ENCODE measurements at regions not wholly inside any gene's neighbourhood (a gene's known extent, or its start where the extent isn't known, plus 50 kb on each side); places are given as distances from the start of the nearest gene placed in this dataset.

GRCh38 chr3:165568907-165569462, 268.2 kb downstream of the BCHE start:
- intact Hi-C loops (cut with DNase I, micrococcal nuclease) = no loop called here
- peaks cover 0 to 6% of the 10 kb centered on the region in 2 experiments for H3K9me3 ChIP-seq (ENCODE audit: control insufficient read depth in 1 of 2, insufficient read depth in 1 of 2, low read length in 2 of 2)

GRCh38 chr3:165555785-165556184, 281.4 kb downstream of the BCHE start:
- H3K36me3 Mint-ChIP-seq (ENCODE audit: low read depth) = no peaks in the 10 kb centered on the region
- Histone ChIP-seq H3K36me3 (ENCODE audit: insufficient read depth, low read length) (no peaks in the 10 kb centered on the region), H3K27ac (ENCODE audit: low read depth in 1 of 2, low read length in 2 of 2) (no peak overlapping the region), H3K4me1 (ENCODE audit: insufficient read depth, low read length) (no peaks in the 10 kb centered on the region), H3K4me3 (ENCODE audit: low read length) (no peak overlapping the region), H3K27me3 (ENCODE audit: control insufficient read depth in 1 of 2, insufficient read depth in 2 of 2, low read length in 2 of 2) (no peaks in the 10 kb centered on the region), H3K9me3 (ENCODE audit: control insufficient read depth in 1 of 2, insufficient read depth in 1 of 2, low read length in 2 of 2) (no peaks in the 10 kb centered on the region)
- H3K9me3 Mint-ChIP-seq = peaks cover 9% of the 10 kb centered on the region
- CTCF ChIA-PET = no interaction called here
- no peak overlapping the region for H3K27ac Mint-ChIP-seq
- no peak overlapping the region for H3K4me3 Mint-ChIP-seq
- no peak for ATAC-seq (ENCODE audit: poor library complexity)
- DNase-seq = no peak
- POLR2A ChIA-PET = no interaction called here
- intact Hi-C loops (cut with DNase I, micrococcal nuclease) = no loop called here
- H3K27me3 Mint-ChIP-seq = no peaks in the 10 kb centered on the region
- H3K4me1 Mint-ChIP-seq (ENCODE audit: low read depth) = no peaks in the 10 kb centered on the region
- TF ChIP-seq CTCF (IDR thresholded peaks at IDR 0.05) = no peak

More at GRCh38 chr3:165568907-165569462, 268.2 kb downstream of the BCHE start:
- H3K4me3 Mint-ChIP-seq = no peak overlapping the region
- Histone ChIP-seq H3K4me3 (ENCODE audit: low read length) (no peak overlapping the region), H3K27ac (ENCODE audit: low read depth in 1 of 2, low read length in 2 of 2) (no peak overlapping the region), H3K27me3 (ENCODE audit: control insufficient read depth in 1 of 2, insufficient read depth in 2 of 2, low read length in 2 of 2) (no peaks in the 10 kb centered on the region), H3K4me1 (ENCODE audit: insufficient read depth, low read length) (no peaks in the 10 kb centered on the region), H3K36me3 (ENCODE audit: insufficient read depth, low read length) (no peaks in the 10 kb centered on the region)
- ChIA-PET CTCF (no interaction called here), POLR2A (no interaction called here)
- H3K9me3 Mint-ChIP-seq = peaks cover 11% of the 10 kb centered on the region
- ATAC-seq (ENCODE audit: poor library complexity) = no peak
- no peaks in the 10 kb centered on the region for H3K27me3 Mint-ChIP-seq
- no peaks in the 10 kb centered on the region for H3K4me1 Mint-ChIP-seq (ENCODE audit: low read depth)
- H3K36me3 Mint-ChIP-seq (ENCODE audit: low read depth) = no peaks in the 10 kb centered on the region
- DNase-seq = no peak
- no peak overlapping the region for H3K27ac Mint-ChIP-seq
- TF ChIP-seq CTCF (IDR thresholded peaks at IDR 0.05) = no peak

GRCh38 chr3:165553371-165553770, 283.9 kb downstream of the BCHE start:
- Mint-ChIP-seq H3K9me3 (peaks cover 9% of the 10 kb centered on the region), H3K4me1 (ENCODE audit: low read depth) (no peaks in the 10 kb centered on the region), H3K4me3 (no peak overlapping the region), H3K27ac (no peak overlapping the region), H3K36me3 (ENCODE audit: low read depth) (no peaks in the 10 kb centered on the region), H3K27me3 (no peaks in the 10 kb centered on the region)
- ATAC-seq (ENCODE audit: poor library complexity) = no peak
- H3K4me3 ChIP-seq (ENCODE audit: low read length) = no peak overlapping the region
- intact Hi-C loops (cut with DNase I, micrococcal nuclease) = no loop called here
- no peak for DNase-seq
- H3K4me1 ChIP-seq (ENCODE audit: insufficient read depth, low read length) = no peaks in the 10 kb centered on the region
- CTCF ChIA-PET = no interaction called here
- H3K27ac ChIP-seq (ENCODE audit: low read depth in 1 of 2, low read length in 2 of 2) = no peak overlapping the region
- no peaks in the 10 kb centered on the region for H3K27me3 ChIP-seq (ENCODE audit: control insufficient read depth in 1 of 2, insufficient read depth in 2 of 2, low read length in 2 of 2)
- POLR2A ChIA-PET = no interaction called here
- peaks cover 0 to 3% of the 10 kb centered on the region in 2 experiments for H3K9me3 ChIP-seq (ENCODE audit: control insufficient read depth in 1 of 2, insufficient read depth in 1 of 2, low read length in 2 of 2)
- TF ChIP-seq CTCF (IDR thresholded peaks at IDR 0.05) = no peak
- no peaks in the 10 kb centered on the region for H3K36me3 ChIP-seq (ENCODE audit: insufficient read depth, low read length)

All from CD4-positive, alpha-beta T cell (primary cell).